AG10803 (cell line): ENCODE measurements at regions not wholly inside any gene's neighbourhood (a gene's known extent, or its start where the extent isn't known, plus 50 kb on each side); places are given as distances from the start of the nearest gene placed in this dataset.

Experiments
- DNase-seq: peaks from one replicate; pipeline ENCODE4 v3.0.0; 2010; ENCODE audit warnings: low read depth
- H3K4me3 ChIP-seq: 2 replicates; pipeline ENCODE4 v1.5.1; 2011; ENCODE audit warnings: mild to moderate bottlenecking, low read length, control low read depth
- TF ChIP-seq, protein P1 (sequence below): conservative IDR thresholded peaks from 2 replicates; pipeline ENCODE4 v1.5.1; 2011; ENCODE audit warnings: mild to moderate bottlenecking, low read length, control low read depth, inconsistent platforms

DNA sequence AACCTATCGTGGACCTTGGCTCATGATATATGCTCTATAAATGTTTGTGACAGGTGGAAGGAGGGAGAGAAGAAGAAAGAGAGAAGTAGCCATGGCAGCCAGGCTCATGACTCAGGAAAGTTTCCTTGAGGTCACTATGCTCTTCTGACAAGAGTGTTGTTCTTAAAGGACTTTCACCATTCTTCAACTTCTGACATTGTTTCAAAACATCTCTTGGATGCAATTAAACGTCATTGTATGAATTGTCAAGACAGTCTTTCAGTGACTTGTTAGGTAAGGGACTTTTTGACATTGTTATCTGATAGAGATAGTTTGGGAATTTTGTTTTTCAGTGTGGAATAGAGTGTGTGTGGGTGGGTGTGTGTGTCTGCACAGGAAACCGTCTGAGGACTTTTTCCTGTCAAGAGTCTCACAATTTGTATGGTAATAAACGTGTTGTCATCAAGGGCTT lies 617.0 kb downstream of the MID1IP1 start:
- TF ChIP-seq, protein P1, sequence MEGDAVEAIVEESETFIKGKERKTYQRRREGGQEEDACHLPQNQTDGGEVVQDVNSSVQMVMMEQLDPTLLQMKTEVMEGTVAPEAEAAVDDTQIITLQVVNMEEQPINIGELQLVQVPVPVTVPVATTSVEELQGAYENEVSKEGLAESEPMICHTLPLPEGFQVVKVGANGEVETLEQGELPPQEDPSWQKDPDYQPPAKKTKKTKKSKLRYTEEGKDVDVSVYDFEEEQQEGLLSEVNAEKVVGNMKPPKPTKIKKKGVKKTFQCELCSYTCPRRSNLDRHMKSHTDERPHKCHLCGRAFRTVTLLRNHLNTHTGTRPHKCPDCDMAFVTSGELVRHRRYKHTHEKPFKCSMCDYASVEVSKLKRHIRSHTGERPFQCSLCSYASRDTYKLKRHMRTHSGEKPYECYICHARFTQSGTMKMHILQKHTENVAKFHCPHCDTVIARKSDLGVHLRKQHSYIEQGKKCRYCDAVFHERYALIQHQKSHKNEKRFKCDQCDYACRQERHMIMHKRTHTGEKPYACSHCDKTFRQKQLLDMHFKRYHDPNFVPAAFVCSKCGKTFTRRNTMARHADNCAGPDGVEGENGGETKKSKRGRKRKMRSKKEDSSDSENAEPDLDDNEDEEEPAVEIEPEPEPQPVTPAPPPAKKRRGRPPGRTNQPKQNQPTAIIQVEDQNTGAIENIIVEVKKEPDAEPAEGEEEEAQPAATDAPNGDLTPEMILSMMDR: no peak
- DNase-seq: no peak
- H3K4me3 ChIP-seq: no peak overlapping the region

DNA sequence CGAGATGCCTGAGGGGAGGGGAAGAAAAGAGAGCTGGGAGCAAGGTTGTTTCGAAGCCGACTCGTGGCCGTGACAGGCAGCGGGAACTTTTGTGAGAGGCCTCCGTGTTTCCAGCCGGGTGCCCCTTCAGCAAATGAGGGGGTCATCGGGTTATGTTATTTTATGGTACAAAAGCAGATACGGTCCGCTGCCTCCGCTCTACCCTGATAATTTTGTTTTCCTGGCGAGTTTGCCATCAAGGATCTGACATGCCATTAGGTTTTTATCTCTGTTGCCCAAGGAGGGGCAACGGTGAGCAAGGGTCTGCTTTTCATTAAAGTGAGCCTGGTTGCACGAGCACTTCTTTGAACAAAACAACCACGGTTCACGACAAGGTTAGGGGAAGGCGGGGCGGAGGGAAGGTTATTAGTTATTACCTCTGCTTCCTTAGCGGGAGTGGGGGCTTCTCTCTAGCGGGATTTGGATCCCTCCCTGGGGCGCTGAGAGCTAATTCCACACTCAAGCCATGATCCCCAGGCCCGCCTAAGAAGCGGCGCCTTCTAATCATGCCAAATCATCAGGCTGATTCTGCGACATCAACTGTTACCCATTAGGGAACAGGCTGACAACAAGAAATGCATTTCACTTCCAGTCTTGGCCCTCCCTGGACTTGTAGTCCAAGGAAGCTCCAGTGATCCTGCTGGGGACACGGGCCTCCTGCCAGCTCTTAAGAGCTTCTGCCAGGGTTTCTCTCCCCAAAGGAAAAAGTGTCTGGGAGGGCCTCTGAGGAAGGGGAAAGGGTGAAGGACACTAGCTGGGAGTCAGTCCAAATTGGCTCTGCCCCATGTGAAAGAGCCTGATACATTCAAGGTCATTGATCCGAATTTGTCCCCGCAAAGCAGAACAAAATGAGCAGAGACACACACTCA lies 617.7 kb downstream of the MID1IP1 start:
- TF ChIP-seq, protein P1: no peak
- H3K4me3 ChIP-seq: no peak overlapping the region
- no peak for DNase-seq

DNA sequence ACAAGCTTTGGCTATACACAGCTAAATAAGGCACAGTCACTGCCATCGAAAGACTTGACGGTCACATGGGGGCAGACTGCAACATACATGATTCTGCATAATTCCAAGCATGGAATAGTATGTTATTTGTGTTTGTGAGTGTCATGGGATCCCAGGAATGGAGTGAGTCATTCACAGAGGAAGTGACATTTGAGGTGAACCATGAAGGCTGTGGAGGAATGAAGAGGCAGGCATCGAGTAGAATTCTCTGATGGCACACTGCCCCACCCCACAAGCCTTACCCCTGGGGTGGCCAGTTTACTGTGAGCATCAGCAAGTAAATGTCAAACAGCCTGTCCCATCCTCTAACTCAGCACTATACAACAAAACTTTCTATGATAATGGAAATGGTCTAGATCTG lies 619.7 kb downstream of the MID1IP1 start:
- TF ChIP-seq, protein P1: no peak
- H3K4me3 ChIP-seq: no peak overlapping the region
- DNase-seq: peak; percentile 8

DNA sequence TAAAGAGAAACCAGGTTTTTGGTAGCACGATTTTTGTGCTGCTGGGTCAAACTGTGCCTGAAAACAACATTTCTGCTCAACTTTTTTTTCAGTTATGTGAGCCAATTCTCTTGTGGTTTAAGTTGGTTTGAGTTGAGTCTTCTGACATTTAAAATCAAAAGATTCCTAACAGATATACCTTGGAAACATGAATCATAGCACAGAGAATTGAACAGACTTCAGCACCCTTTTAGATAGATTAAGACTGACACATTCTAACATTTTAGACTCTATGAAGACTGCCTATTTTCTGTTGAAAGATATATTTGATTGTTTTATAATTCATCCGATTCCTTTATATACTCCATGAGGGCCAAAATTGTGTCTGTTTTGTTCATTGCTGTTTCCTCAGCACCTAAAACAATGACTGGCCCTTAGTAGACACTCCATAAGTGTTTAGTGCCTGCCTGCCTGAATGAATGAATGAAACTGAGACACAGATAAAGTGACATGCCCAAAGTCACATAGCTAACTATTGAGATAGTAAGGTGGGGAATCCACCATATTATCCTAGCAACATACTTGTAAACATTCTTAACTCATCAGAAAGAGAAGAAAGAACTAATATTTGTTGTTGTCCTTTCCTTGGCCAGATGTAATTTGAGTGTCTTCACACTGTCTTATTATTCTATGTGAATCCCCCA lies 624.0 kb downstream of the MID1IP1 start:
- TF ChIP-seq, protein P1: no peak
- H3K4me3 ChIP-seq: no peak overlapping the region
- DNase-seq: no peak

DNA sequence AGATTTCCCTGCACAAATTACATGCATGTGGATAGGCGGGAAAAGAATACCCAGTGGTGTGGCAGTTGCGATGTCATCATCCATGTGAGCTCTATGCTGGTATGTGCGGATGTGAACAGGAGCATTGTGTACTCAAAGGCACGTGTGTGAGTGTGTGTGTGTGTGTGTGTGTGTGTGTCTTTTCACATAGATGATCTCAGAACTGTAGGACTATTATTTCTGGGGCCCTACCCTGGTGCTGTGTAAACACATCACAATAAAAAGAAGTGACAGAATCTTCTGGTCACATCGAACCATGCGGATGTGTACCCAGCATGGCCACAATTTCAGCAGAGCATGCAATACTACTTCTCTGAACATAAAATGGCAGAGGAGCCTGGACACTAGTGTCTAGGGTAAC lies 624.8 kb downstream of the MID1IP1 start:
- TF ChIP-seq, protein P1: no peak
- DNase-seq: no peak
- H3K4me3 ChIP-seq: no peak overlapping the region

DNA sequence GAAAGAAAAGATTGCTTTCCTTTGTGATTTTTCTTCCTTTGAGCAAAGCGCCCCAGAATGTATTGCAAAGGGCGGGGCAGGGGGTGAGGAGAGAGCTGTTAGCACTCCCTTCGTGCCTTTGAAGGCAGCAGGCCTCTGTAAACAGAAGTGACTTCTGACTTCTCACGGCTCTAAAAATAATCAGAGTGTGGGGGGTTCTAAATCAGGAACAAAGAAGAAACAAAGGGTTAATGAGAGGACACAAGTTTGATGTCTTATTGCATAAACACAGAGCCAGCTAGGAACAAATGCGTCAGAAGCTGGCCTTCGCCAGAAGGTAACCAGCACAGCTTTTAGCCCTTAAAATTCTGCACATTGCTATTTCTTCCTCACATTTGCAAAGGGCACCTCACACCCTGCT lies 626.2 kb downstream of the MID1IP1 start:
- peak; percentile 8 for DNase-seq
- TF ChIP-seq, protein P1: no peak

DNA sequence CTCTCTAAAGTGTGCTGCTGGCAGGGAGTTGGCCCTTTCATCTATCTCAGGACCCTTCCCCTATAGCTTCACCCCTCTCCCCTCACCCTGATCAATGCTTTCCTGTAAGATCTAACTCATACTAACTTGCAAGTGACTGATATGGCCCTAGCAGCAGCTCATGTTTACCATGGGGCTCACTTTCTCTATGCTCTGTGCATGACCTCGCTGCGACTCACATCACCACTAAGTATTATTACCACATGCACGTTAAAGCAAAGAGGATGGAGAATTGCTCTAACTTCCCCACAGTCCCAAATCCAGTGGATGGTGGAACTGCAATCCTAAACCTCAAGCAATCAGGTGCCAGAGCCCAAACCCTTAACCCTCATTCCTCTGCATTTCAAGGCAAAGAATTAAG lies 626.6 kb downstream of the MID1IP1 start:
- TF ChIP-seq, protein P1: no peak
- H3K4me3 ChIP-seq: no peak overlapping the region
- peak; percentile 45 for DNase-seq

More for the DNA sequence above, 626.2 kb downstream of the MID1IP1 start:
- H3K4me3 ChIP-seq: no peak overlapping the region
